HL-60 (cell line): ENCODE measurements at regions not wholly inside any gene's neighbourhood (a gene's known extent, or its start where the extent isn't known, plus 50 kb on each side); places are given as distances from the start of the nearest gene placed in this dataset.

Experiments
- GABPA ChIP-seq: IDR thresholded peaks from 2 replicates; pipeline ENCODE4 v1.6.1; 2012; ENCODE audit warnings: low read depth
- POLR2AphosphoS5 ChIP-seq: IDR thresholded peaks from 2 replicates; pipeline ENCODE4 v1.6.1; 2012; ENCODE audit warnings: low read depth
- REST ChIP-seq: IDR thresholded peaks from 2 replicates; pipeline ENCODE4 v1.6.1; 2012; ENCODE audit warnings: low read depth; ENCODE audit not compliant: insufficient replicate concordance
- SPI1 ChIP-seq: IDR thresholded peaks from 2 replicates; pipeline ENCODE4 v1.6.1; 2012; ENCODE audit warnings: low read depth, mild to moderate bottlenecking, borderline replicate concordance
- TF ChIP-seq, protein P1 (sequence below): IDR thresholded peaks from one replicate; pipeline ENCODE4 v1.5.1; 2011; ENCODE audit warnings: low read length, control low read depth, inconsistent platforms; ENCODE audit not compliant: insufficient read depth

DNA sequence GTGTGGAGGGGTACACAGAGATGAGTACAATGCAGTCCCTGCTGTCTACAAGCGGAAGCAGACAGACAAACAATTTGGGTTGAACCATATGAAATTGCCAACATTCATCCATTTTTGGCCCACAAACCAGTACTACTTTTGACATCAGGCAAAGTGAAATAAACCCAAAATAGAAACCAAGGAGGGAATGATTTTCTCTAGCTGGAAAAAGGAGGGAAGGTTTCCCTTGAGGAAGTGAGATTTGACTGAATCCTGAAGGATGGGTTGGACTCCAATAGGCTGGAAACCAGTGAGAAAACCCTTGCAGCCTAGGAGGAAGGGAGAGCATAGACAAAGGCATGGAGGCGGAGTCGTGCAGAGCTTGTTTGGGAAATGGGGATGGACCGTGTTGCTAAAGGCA lies 63.5 kb upstream of the PJA1 start:
- TF ChIP-seq POLR2AphosphoS5 (no peak), REST (no peak), SPI1 (no peak), GABPA (no peak)
- TF ChIP-seq, protein P1, sequence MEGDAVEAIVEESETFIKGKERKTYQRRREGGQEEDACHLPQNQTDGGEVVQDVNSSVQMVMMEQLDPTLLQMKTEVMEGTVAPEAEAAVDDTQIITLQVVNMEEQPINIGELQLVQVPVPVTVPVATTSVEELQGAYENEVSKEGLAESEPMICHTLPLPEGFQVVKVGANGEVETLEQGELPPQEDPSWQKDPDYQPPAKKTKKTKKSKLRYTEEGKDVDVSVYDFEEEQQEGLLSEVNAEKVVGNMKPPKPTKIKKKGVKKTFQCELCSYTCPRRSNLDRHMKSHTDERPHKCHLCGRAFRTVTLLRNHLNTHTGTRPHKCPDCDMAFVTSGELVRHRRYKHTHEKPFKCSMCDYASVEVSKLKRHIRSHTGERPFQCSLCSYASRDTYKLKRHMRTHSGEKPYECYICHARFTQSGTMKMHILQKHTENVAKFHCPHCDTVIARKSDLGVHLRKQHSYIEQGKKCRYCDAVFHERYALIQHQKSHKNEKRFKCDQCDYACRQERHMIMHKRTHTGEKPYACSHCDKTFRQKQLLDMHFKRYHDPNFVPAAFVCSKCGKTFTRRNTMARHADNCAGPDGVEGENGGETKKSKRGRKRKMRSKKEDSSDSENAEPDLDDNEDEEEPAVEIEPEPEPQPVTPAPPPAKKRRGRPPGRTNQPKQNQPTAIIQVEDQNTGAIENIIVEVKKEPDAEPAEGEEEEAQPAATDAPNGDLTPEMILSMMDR = no peak
